ENCODE measurements at regions not wholly inside any gene's neighbourhood (a gene's known extent, or its start where the extent isn't known, plus 50 kb on each side); places are given as distances from the start of the nearest gene placed in this dataset.
A peak's percentile ranks its signal among the peaks of the same experiment; 100 is the strongest.
"Not testable (repeated sequence)": the region's sequence is repeated elsewhere in the genome, so short reads cannot be mapped to it uniquely, and the experiment has no call there.

GRCh38 chr5:17022296-17022695 lies 86.2 kb upstream of the MYO10 start:
- DNase-seq (ENCODE audit: extremely low read depth, insufficient read length) = no peak

GRCh38 chr5:17024686-17025180 lies 88.6 kb upstream of the MYO10 start:
- Histone ChIP-seq H3K4me3 (replicated peaks; ENCODE audit: low read depth, low read length) (no peak overlapping the region), H3K36me3 (ENCODE audit: control insufficient read depth, insufficient read depth, low read length) (no peaks in the 10 kb centered on the region), H3K27me3 (replicated peaks; ENCODE audit: control insufficient read depth, insufficient read depth, low read length) (no peaks in the 10 kb centered on the region)
- DNase-seq (ENCODE audit: extremely low read depth, insufficient read length) = no peak
- TF ChIP-seq, protein P1, sequence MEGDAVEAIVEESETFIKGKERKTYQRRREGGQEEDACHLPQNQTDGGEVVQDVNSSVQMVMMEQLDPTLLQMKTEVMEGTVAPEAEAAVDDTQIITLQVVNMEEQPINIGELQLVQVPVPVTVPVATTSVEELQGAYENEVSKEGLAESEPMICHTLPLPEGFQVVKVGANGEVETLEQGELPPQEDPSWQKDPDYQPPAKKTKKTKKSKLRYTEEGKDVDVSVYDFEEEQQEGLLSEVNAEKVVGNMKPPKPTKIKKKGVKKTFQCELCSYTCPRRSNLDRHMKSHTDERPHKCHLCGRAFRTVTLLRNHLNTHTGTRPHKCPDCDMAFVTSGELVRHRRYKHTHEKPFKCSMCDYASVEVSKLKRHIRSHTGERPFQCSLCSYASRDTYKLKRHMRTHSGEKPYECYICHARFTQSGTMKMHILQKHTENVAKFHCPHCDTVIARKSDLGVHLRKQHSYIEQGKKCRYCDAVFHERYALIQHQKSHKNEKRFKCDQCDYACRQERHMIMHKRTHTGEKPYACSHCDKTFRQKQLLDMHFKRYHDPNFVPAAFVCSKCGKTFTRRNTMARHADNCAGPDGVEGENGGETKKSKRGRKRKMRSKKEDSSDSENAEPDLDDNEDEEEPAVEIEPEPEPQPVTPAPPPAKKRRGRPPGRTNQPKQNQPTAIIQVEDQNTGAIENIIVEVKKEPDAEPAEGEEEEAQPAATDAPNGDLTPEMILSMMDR (IDR thresholded peaks at IDR 0.05; ENCODE audit: insufficient read depth, low read length, poor library complexity, severe bottlenecking) = no peak

More at GRCh38 chr5:17022296-17022695, 86.2 kb upstream of the MYO10 start:
- Histone ChIP-seq H3K4me3 (replicated peaks; ENCODE audit: low read depth, low read length) (no peak overlapping the region), H3K36me3 (ENCODE audit: control insufficient read depth, insufficient read depth, low read length) (no peaks in the 10 kb centered on the region), H3K27me3 (replicated peaks; ENCODE audit: control insufficient read depth, insufficient read depth, low read length) (no peaks in the 10 kb centered on the region)
- TF ChIP-seq, protein P1 (IDR thresholded peaks at IDR 0.05; ENCODE audit: insufficient read depth, low read length, poor library complexity, severe bottlenecking) = no peak

DNA sequence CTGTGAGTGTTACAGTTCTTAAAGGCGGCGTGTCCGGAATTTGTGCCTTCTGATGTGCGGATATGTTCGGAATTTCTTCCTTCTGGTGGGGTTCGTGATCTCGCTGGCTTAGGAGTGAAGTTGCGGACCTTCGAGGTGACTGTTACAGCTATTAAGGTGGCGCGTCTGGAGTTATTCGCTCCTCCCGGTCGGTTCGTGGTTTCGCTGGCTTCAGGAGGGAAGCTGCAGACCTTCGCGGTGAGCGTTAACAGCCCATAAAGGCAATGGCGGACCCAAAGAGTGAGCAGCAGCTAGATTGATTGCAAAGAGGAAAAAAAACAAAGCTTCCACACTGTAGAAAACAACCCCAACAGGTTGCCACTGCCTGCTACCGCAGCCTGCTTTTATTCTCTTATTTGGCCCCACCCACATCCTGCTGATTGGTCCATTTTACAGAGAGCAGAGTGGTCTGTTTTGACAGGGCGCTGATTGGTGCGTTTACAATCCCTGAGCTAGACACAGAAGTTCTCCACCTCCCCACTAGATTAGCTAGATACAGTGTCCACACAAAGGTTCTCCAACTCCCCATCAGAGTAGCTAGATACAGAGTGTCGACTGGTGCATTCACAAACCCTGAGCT lies 95.7 kb upstream of the MYO10 start:
- not testable (repeated sequence) for DNase-seq (ENCODE audit: extremely low read depth, insufficient read length)

GRCh38 chr5:17032314-17032985 lies 96.4 kb upstream of the MYO10 start:
- not testable (repeated sequence) for H3K4me3 ChIP-seq (replicated peaks; ENCODE audit: low read depth, low read length); H3K36me3 ChIP-seq (ENCODE audit: control insufficient read depth, insufficient read depth, low read length); H3K27me3 ChIP-seq (replicated peaks; ENCODE audit: control insufficient read depth, insufficient read depth, low read length)
- DNase-seq (ENCODE audit: extremely low read depth, insufficient read length) = peak; percentile 3

More for the DNA sequence above, 95.7 kb upstream of the MYO10 start:
- not testable (repeated sequence) for H3K27me3 ChIP-seq (replicated peaks; ENCODE audit: control insufficient read depth, insufficient read depth, low read length); H3K36me3 ChIP-seq (ENCODE audit: control insufficient read depth, insufficient read depth, low read length); H3K4me3 ChIP-seq (replicated peaks; ENCODE audit: low read depth, low read length)

- H3K36me3 ChIP-seq (ENCODE audit: control insufficient read depth, insufficient read depth, low read length); H3K27me3 ChIP-seq (replicated peaks; ENCODE audit: control insufficient read depth, insufficient read depth, low read length); DNase-seq (ENCODE audit: extremely low read depth, insufficient read length); H3K4me3 ChIP-seq (replicated peaks; ENCODE audit: low read depth, low read length): not testable (repeated sequence)
These were observed 98.9 kb upstream of the MYO10 start for GRCh38 chr5:17034992-17035391.

- Histone ChIP-seq H3K4me3 (replicated peaks; ENCODE audit: low read depth, low read length) (no peak overlapping the region), H3K27me3 (replicated peaks; ENCODE audit: control insufficient read depth, insufficient read depth, low read length) (no peaks in the 10 kb centered on the region), H3K36me3 (ENCODE audit: control insufficient read depth, insufficient read depth, low read length) (no peaks in the 10 kb centered on the region)
- no peak for DNase-seq (ENCODE audit: extremely low read depth, insufficient read length)
- TF ChIP-seq, protein P1 (IDR thresholded peaks at IDR 0.05; ENCODE audit: insufficient read depth, low read length, poor library complexity, severe bottlenecking) = no peak
These were observed 101.7 kb upstream of the MYO10 start for GRCh38 chr5:17037751-17038150.

DNA sequence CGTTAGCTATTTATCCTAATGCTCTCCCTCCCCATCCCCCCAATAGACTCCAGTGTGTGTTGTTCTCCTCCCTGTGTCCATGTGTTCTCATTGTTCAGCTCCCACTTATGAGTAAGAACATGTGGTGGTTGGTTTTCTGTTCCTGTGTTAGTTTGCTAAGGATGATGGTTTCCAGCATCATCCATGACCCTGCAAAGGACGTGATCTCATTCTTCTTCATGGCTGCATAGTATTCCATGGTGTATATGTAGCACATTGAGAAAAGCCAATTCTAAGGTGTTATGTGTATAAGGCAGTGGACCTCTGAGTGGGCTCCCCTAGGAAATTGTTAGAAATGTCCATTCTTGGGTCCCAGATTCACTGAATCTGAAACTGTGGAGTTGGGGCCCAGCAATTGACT lies 103.1 kb upstream of the MYO10 start:
- Histone ChIP-seq H3K4me3 (replicated peaks; ENCODE audit: low read depth, low read length) (no peak overlapping the region), H3K36me3 (ENCODE audit: control insufficient read depth, insufficient read depth, low read length) (no peaks in the 10 kb centered on the region), H3K27me3 (replicated peaks; ENCODE audit: control insufficient read depth, insufficient read depth, low read length) (no peaks in the 10 kb centered on the region)
- DNase-seq (ENCODE audit: extremely low read depth, insufficient read length) = no peak
- TF ChIP-seq, protein P1 (IDR thresholded peaks at IDR 0.05; ENCODE audit: insufficient read depth, low read length, poor library complexity, severe bottlenecking) = no peak
